ENCODE measurements at regions not wholly inside any gene's neighbourhood (a gene's known extent, or its start where the extent isn't known, plus 50 kb on each side); places are given as distances from the start of the nearest gene placed in this dataset.
A peak's percentile ranks its signal among the peaks of the same experiment; 100 is the strongest.

DNA sequence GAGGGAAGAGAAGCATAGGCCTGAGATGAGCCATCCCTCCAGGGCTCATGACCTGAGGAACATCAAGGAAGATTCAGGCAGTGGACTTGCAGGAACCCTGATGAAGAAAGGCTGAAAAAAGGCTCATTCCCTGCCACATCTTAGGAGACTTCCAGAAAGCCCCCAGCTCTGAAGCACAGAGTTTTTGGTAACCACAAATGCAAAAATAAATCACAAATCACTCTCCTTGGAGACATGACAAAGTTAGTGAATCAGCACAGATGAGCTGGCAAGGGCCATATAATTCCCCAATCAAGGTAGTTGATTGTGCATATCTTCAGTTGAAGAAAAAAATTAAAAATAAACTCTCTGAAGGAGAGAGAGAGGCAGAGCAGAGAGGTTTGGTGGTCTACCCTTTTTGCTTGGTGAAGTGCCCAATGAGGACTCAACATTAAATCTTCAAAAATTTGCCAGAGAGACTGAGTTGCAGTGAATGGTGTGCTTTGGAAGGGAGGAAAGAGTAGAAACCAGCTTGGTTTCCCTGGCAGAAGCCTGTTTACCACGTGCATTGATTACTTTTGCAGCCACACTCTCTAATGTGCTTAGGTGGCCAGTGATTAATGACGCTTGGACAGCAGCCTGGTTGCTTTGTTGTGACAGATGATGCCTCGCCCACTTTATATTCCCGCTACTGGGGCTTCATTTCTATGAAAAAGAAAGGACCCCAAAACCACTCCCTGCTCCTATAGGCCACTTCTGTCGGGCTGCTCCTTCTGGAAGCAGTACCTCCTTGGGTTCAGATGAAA is 257.4 kb upstream of the SLC14A2 start:
- DNase-seq = no peak
- Mint-ChIP-seq H3K36me3 (no peaks in the 10 kb centered on the region), H3K4me1 (no peaks in the 10 kb centered on the region), H3K9me3 (no peaks in the 10 kb centered on the region), H3K27me3 (peaks cover 5 to 21% (median 8%) of the 10 kb centered on the region in 3 donors), H3K27ac (peak overlapping the region in 1 of 6 donors; percentile 1), H3K4me3 (no peak overlapping the region)
- no peak for ATAC-seq (ENCODE audit: low read depth in 2 of 2)

DNA sequence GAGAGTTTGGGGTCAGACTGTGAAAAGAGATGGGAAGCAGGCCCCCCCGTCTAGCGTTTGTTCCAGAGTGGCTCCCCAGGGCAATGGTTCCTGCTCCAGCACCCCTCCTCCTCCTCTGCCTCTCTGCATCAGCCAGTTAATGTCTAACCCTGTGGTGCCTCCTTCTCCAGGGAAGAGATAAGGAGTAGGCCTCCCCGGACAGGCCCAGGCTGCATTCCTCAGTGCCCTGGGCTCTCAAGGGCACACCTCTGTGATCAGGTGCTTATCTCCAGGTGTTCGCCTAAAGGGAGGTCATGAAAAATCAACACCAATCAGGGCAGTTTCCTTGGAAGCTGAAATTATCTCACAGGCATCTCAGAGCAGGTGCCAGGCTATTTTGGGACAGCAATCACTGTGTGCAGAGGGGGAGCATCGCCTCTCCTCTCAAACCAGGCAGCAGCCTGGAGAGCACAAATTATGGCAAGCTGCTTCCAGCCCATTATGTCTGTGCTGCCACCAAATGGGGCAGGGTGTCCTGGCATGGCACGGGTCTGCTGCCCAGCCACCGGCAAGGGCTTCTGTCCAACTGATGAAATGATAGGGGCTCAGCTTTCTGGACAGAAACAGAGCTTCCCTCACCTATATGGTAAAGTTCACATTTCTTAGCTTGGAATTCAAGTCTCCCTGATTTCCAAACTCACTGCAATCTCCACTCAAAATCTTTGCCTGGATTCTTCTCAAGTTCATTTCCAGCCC is 255.8 kb upstream of the SLC14A2 start:
- Mint-ChIP-seq H3K4me1 (no peaks in the 10 kb centered on the region), H3K36me3 (no peaks in the 10 kb centered on the region), H3K4me3 (no peak overlapping the region), H3K27ac (no peak overlapping the region), H3K9me3 (no peaks in the 10 kb centered on the region), H3K27me3 (peaks cover 8 to 31% (median 11%) of the 10 kb centered on the region in 3 donors)
- DNase-seq (no peak), ATAC-seq (ENCODE audit: low read depth in 2 of 2) (no peak)

DNA sequence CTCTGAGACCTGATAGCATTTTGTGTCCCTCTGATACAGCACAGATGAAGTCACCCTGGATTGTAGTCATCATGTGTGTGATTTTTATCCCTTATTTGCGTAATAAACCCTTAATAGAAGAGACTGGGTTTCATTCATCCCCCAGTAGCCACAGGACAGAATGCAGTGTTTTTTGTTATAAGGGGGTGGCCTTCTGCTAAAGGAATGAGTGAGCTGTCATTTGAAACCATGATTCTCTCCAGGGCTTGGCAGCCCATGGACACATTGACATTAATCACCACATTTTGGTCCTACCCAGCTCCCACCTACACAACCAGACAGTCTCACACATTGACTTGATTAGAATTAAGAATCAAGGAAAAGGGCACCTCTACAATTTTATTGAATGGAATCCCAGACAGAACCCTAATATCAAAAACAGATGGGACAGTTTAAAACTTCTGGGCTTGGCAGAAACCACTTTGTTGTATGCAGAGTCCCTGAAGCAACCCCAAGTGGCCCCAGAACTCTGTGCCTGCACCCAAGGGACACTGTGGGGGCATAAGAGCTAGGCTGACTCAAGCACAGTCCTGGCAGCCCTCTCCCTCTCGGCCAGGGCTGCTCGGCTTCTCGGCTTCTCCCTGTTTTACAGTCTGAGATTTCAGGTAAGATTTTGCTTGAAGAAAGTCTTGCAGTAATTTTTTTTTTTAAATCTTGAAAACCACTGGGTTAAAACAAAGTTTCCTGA is 254.0 kb upstream of the SLC14A2 start:
- Mint-ChIP-seq H3K9me3 (no peaks in the 10 kb centered on the region), H3K36me3 (no peaks in the 10 kb centered on the region), H3K4me3 (no peak overlapping the region), H3K4me1 (no peaks in the 10 kb centered on the region), H3K27me3 (peaks cover 8 to 33% (median 14%) of the 10 kb centered on the region in 3 donors), H3K27ac (peak overlapping the region in 1 of 6 donors; percentile 66)
- ATAC-seq (ENCODE audit: low read depth in 2 of 2) = no peak
- no peak for DNase-seq

- no peak for DNase-seq
- ATAC-seq (ENCODE audit: low read depth in 2 of 2) = no peak
- Mint-ChIP-seq H3K4me1 (no peaks in the 10 kb centered on the region), H3K4me3 (no peak overlapping the region), H3K9me3 (no peaks in the 10 kb centered on the region), H3K36me3 (no peaks in the 10 kb centered on the region), H3K27ac (no peak overlapping the region), H3K27me3 (peaks cover 8 to 40% (median 14%) of the 10 kb centered on the region in 3 donors)
These were observed 252.1 kb upstream of the SLC14A2 start for GRCh38 chr18:45363196-45363595.

GRCh38 chr18:45365835-45366234 is 249.4 kb upstream of the SLC14A2 start:
- Mint-ChIP-seq H3K36me3 (no peaks in the 10 kb centered on the region), H3K4me1 (peaks cover 10 to 12% (median 10%) of the 10 kb centered on the region in 3 donors), H3K9me3 (no peaks in the 10 kb centered on the region), H3K27ac (no peak overlapping the region), H3K27me3 (peaks cover 0 to 28% (median 9%) of the 10 kb centered on the region in 3 donors), H3K4me3 (no peak overlapping the region)
- no peak for DNase-seq
- ATAC-seq (ENCODE audit: low read depth in 2 of 2) = no peak

GRCh38 chr18:45370255-45371010 is 244.8 kb upstream of the SLC14A2 start:
- Mint-ChIP-seq H3K4me3 (peak overlapping the region in 3 of 8 donors; percentile 4 to 62 (median 46)), H3K27me3 (peaks cover 0 to 9% (median 0%) of the 10 kb centered on the region in 3 donors), H3K27ac (peak overlapping the region in 5 of 6 donors; percentile 23 to 91 (median 78)), H3K36me3 (no peaks in the 10 kb centered on the region), H3K4me1 (peaks cover 16 to 30% (median 18%) of the 10 kb centered on the region in 3 donors), H3K9me3 (no peaks in the 10 kb centered on the region)
- no peak for DNase-seq
- no peak for ATAC-seq (ENCODE audit: low read depth in 2 of 2)

- H3K27ac Mint-ChIP-seq = peak overlapping the region in 3 of 6 donors; percentile 4 to 53 (median 28)
These were observed 241.9 kb upstream of the SLC14A2 start for GRCh38 chr18:45373286-45373880.

DNA sequence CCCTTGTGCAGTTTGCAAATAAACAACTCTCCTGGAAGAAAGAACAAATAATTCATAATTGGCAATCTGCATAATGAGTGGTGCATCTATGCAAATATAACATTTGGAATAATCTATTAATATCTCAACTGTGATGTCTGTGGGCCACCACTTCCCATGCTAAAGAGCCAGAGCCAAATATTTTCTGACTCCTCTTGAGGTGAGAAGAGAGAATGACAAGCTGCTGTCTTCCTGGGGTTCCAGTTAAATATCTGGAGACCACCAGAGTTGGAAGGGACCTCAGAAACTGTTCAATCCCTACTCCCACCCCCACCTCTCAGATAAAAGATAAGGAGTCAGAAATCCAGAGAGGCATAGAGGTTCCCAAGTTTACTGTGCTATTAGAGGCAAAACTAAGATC is 241.0 kb upstream of the SLC14A2 start:
- H3K9me3 Mint-ChIP-seq = peaks cover 0 to 1% (median 0%) of the 10 kb centered on the region in 7 donors
- no peak overlapping the region for H3K4me3 Mint-ChIP-seq
- H3K27ac Mint-ChIP-seq = no peak overlapping the region
- peaks cover 16 to 30% (median 18%) of the 10 kb centered on the region in 3 donors for H3K4me1 Mint-ChIP-seq
- no peak for ATAC-seq (ENCODE audit: low read depth in 2 of 2)
- DNase-seq = no peak
- H3K36me3 Mint-ChIP-seq = no peaks in the 10 kb centered on the region
- H3K27me3 Mint-ChIP-seq = peaks cover 0 to 19% (median 17%) of the 10 kb centered on the region in 3 donors

More at GRCh38 chr18:45373286-45373880, 241.9 kb upstream of the SLC14A2 start:
- Mint-ChIP-seq H3K27me3 (peaks cover 0 to 19% (median 17%) of the 10 kb centered on the region in 3 donors), H3K4me1 (peaks cover 16 to 30% (median 18%) of the 10 kb centered on the region in 3 donors), H3K4me3 (peak overlapping the region in 2 of 8 donors; percentile 2 to 12), H3K9me3 (peaks cover 0 to 1% (median 0%) of the 10 kb centered on the region in 7 donors), H3K36me3 (no peaks in the 10 kb centered on the region)
- DNase-seq (no peak), ATAC-seq (ENCODE audit: low read depth in 2 of 2) (peak; percentile 60 to 77)

DNA sequence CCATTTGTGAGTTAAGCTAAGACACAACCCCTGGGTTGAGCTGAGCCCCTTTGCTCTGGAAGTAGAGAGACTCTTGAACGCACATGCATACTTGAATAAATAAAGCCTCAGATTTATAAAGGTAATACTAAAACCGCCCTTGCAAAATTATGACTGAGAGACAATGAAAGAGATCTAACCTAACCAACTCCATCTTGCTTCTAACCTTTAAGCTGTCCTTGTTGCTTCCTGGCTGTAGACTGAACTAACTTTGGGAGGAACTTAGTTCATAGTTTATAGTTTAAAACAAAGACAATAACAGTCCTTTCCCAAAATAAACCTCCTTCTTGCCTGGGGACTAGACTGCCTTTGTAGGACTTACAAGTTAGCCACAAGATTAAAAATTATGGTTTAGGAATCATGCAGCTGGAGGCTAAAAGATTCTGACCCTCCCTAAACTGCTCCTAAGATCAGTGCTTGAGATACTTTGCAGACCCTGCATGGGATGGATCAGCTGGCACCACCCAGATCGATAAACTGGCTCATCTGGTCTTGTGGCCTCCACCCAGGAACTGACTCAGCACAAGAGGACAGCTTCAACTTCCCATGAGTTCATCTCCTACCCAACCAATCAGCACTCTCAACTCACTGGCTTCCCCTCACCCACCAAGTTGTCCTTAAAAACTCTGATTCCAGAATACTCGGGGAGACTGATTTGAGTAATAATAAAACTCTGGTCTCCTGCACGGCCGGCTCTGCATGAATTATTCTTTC is 240.2 kb upstream of the SLC14A2 start:
- DNase-seq (no peak), ATAC-seq (ENCODE audit: low read depth in 2 of 2) (no peak)
- Mint-ChIP-seq H3K27ac (no peak overlapping the region), H3K27me3 (peaks cover 0 to 19% (median 17%) of the 10 kb centered on the region in 3 donors), H3K4me3 (no peak overlapping the region), H3K4me1 (peaks cover 13 to 25% (median 15%) of the 10 kb centered on the region in 3 donors), H3K36me3 (no peaks in the 10 kb centered on the region), H3K9me3 (peaks cover 0 to 1% (median 0%) of the 10 kb centered on the region in 7 donors)

DNA sequence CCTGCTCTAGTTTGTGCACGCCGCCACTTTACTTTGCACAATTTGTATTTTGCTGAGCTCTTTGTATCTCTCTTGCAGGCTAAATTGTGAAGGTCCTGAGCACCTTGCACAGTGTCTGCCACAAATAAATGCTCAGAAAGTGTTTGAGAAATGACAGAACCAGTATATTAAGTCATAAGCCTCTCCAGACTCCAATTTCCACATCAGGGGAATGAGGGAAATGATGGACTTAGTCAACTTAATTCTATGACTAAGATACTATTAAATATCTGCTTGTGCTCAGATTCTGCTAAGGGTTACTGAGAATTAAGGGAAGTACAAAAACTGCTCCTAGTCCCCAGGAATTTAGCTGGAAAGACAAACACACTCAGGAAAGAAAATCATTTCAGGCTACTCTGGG is 239.1 kb upstream of the SLC14A2 start:
- DNase-seq (no peak), ATAC-seq (ENCODE audit: low read depth in 2 of 2) (no peak)
- no peaks in the 10 kb centered on the region for H3K36me3 Mint-ChIP-seq
- no peak overlapping the region for H3K27ac Mint-ChIP-seq
- peaks cover 0 to 1% (median 0%) of the 10 kb centered on the region in 7 donors for H3K9me3 Mint-ChIP-seq
- no peak overlapping the region for H3K4me3 Mint-ChIP-seq
- peaks cover 0 to 19% (median 17%) of the 10 kb centered on the region in 3 donors for H3K27me3 Mint-ChIP-seq
- peaks cover 5 to 14% (median 7%) of the 10 kb centered on the region in 3 donors for H3K4me1 Mint-ChIP-seq

GRCh38 chr18:45378308-45378707 is 237.0 kb upstream of the SLC14A2 start:
- Mint-ChIP-seq H3K27ac (no peak overlapping the region), H3K4me1 (peaks cover 2 to 9% (median 3%) of the 10 kb centered on the region in 3 donors), H3K36me3 (no peaks in the 10 kb centered on the region), H3K4me3 (no peak overlapping the region), H3K9me3 (peaks cover 0 to 1% (median 0%) of the 10 kb centered on the region in 7 donors), H3K27me3 (peaks cover 0 to 19% (median 17%) of the 10 kb centered on the region in 3 donors)
- ATAC-seq (ENCODE audit: low read depth in 2 of 2) = no peak
- DNase-seq = no peak

DNA sequence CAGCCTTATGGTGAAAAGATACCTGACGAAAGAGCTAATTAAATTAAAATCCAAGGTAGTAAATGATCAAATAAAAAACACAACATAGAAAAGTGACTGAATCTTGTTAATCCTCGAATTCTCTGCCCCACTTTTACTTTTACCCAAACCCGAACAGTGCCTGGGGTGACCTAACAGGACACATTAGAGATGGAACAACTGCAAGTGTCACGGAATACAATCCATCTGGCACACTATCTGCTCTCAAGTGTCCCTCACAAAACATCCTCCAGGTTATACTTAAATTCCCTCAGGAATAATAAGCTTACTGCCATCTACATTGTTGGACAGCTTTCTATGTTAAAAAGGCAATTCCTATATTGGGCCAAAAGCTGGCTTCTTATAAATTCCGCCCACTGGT is 236.3 kb upstream of the SLC14A2 start:
- ATAC-seq (ENCODE audit: low read depth in 2 of 2) = no peak

More for the DNA sequence above, 236.3 kb upstream of the SLC14A2 start:
- H3K36me3 Mint-ChIP-seq = no peaks in the 10 kb centered on the region
- no peak for DNase-seq
- H3K9me3 Mint-ChIP-seq = peaks cover 0 to 1% (median 0%) of the 10 kb centered on the region in 7 donors
- peaks cover 0 to 19% (median 17%) of the 10 kb centered on the region in 3 donors for H3K27me3 Mint-ChIP-seq
- H3K4me3 Mint-ChIP-seq = no peak overlapping the region
- peak overlapping the region in 1 of 6 donors; percentile 25 for H3K27ac Mint-ChIP-seq
- H3K4me1 Mint-ChIP-seq = peaks cover 0 to 3% (median 0%) of the 10 kb centered on the region in 3 donors
